Esophagus (tissue), 2 donors: ENCODE measurements at regions not wholly inside any gene's neighbourhood (a gene's known extent, or its start where the extent isn't known, plus 50 kb on each side); places are given as distances from the start of the nearest gene placed in this dataset.

Experiments used
- H3K27ac ChIP-seq, 2 donors: one replicate each; pipeline ENCODE4 v1.5.1; 2013; ENCODE audit warnings: low read depth in 2 of 2, mild to moderate bottlenecking in 2 of 2, inconsistent platforms in 1 of 2, low read length in 1 of 2, moderate library complexity in 1 of 2
- H3K27me3 ChIP-seq, 2 donors: one replicate each; pipeline ENCODE4 v1.6.1; 2013; ENCODE audit warnings: low read length in 2 of 2, control low read depth in 1 of 2, mild to moderate bottlenecking in 1 of 2; ENCODE audit not compliant: insufficient read depth in 2 of 2, control insufficient read depth in 1 of 2
- H3K36me3 ChIP-seq, 2 donors: one replicate each; pipeline ENCODE4 v1.6.1; 2013; ENCODE audit warnings: low read length in 1 of 2; ENCODE audit not compliant: control insufficient read depth in 2 of 2, insufficient read depth in 2 of 2
- H3K4me1 ChIP-seq, 2 donors: one replicate each; pipeline ENCODE4 v1.6.1; 2013; ENCODE audit warnings: low read length in 1 of 2; ENCODE audit not compliant: control insufficient read depth in 2 of 2, insufficient read depth in 2 of 2
- H3K4me3 ChIP-seq, 2 donors: one replicate each; pipeline ENCODE4 v1.5.1; 2013; ENCODE audit warnings: low read length in 2 of 2, mild to moderate bottlenecking in 2 of 2, low read depth in 1 of 2, moderate library complexity in 1 of 2
- H3K9me3 ChIP-seq, 2 donors: one replicate each; pipeline ENCODE4 v1.6.1; 2013; ENCODE audit warnings: mild to moderate bottlenecking in 2 of 2, low read depth in 1 of 2, low read length in 1 of 2, moderate library complexity in 1 of 2; ENCODE audit not compliant: control insufficient read depth in 2 of 2, insufficient read depth in 1 of 2
- WGBS, 2 donors: extraction: QIAGEN DNeasy Blood & Tissue Kit; methylation state at CpG; one replicate each; pipeline ENCODE4 v1.1.7; 2013; 5-methylcytosine and 5-hydroxymethylcytosine counted together
- donor health status: healthy with polysubstance abuse.
- donor health status: Bipolar disorder and iron deficiency.

DNA sequence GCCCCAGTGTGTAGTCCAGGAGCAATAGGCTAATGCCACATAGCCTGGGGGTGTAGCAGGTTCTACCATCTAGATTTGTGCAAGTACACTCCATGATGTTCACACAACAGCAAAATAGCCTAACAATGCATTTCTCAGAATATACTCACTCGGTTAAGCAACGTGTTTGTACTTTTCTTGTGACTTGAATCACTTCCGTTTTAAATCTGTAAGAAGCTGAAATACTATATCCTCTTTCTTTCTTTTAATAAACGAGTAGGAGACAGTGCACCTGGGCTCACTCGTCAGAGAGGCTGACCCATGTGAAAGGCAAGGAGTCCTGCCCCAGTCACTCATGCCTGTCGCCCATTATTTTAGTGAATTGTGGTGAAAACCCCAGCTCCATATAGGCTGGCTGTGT, 201.6 kb downstream of the FOXA2 start:
- Histone ChIP-seq H3K4me1 (no peaks in the 10 kb centered on the region), H3K4me3 (no peak overlapping the region), H3K27me3 (no peaks in the 10 kb centered on the region), H3K9me3 (no peaks in the 10 kb centered on the region), H3K36me3 (no peaks in the 10 kb centered on the region), H3K27ac (no peak overlapping the region)
- WGBS, 2 donors = 62 to 72% methylated on average over 6 of the region's 6 CpGs

DNA sequence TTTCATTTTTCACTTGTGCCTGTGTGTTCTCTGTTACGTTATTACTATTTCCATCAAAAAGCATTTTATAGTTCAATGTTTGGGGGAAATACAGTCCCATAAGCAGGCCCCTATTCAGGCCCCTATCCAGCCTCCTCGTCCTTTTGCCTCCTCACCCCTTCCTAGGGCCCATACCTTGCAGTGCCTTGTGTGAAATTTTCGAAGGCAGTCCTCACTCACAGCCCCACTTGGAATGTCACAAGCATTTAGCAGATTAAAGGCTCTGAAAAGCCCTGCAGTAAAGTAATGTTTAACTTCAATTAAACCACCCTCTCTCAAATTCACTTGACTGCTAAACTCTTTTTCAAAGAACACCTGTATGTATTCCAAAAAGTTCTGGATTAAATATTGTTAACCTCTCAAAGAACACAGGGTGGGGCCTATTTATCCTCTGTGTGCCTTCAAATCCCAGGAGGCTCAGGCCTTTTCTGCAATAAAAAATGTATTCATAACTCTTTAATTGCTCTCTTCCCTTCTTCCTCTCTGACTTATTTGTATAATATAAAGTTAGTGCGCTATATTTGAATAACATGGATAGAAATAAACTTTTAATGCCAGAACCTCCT, 202.5 kb downstream of the FOXA2 start:
- no peak overlapping the region for H3K27ac ChIP-seq
- WGBS, 2 donors = 50 to 57% methylated on average over 4 of the region's 4 CpGs
- no peaks in the 10 kb centered on the region for H3K4me1 ChIP-seq
- no peaks in the 10 kb centered on the region for H3K9me3 ChIP-seq
- no peaks in the 10 kb centered on the region for H3K36me3 ChIP-seq
- H3K27me3 ChIP-seq = no peaks in the 10 kb centered on the region
- H3K4me3 ChIP-seq = no peak overlapping the region

DNA sequence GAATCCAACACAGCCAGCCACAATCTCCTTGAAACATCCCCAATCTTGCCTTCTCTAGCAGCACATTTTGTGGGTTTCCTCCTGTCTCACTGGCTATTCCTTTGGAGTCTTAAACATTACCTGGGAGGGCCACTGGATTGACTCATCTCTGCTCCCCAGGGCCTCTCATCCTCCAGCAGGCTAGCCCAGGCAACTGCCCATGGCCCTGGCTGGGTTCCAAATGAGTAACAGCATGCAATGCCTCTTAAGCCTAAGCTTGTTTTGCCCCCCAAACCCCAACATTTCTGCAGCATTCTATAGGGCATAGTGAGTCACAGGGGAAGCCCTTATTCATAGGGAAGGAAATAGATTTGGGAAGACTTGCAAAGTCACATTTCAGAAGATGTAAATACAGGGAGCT, 204.9 kb downstream of the FOXA2 start:
- Histone ChIP-seq H3K4me3 (no peak overlapping the region), H3K9me3 (no peaks in the 10 kb centered on the region), H3K27me3 (no peaks in the 10 kb centered on the region), H3K4me1 (no peaks in the 10 kb centered on the region), H3K27ac (no peak overlapping the region), H3K36me3 (no peaks in the 10 kb centered on the region)

- WGBS, 2 donors = 76 to 82% methylated on average over 12 of the region's 12 CpGs
- no peak overlapping the region for H3K4me3 ChIP-seq
These were observed 209.4 kb downstream of the FOXA2 start for GRCh38 chr20:22374678-22375590.

DNA sequence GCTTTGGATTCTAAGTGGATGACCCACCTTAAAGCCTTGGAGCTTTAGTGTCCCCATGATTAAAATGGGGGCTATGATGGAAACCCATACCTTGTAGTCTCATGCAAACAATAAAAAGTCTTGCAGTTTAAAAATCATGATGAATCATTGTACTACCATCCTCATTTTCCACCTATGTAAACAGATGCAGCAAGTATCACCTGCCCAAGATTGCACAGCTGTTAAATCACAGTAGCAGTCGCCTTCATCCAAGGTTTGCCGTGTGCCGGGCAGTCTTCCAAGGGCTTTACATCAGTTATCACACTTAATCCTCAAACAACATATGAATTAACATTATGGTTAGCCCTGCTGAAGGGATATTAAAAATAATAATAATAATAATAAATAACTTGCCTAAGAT, 210.3 kb downstream of the FOXA2 start:
- H3K4me3 ChIP-seq = no peak overlapping the region
- no peak overlapping the region for H3K27ac ChIP-seq
- no peaks in the 10 kb centered on the region for H3K27me3 ChIP-seq
- H3K36me3 ChIP-seq = no peaks in the 10 kb centered on the region
- no peaks in the 10 kb centered on the region for H3K9me3 ChIP-seq
- WGBS, 2 donors = 60 to 70% methylated on average over 3 of the region's 3 CpGs
- H3K4me1 ChIP-seq = no peaks in the 10 kb centered on the region

More at GRCh38 chr20:22374678-22375590, 209.4 kb downstream of the FOXA2 start:
- H3K4me1 ChIP-seq = no peaks in the 10 kb centered on the region
- H3K27ac ChIP-seq = no peak overlapping the region
- H3K36me3 ChIP-seq = no peaks in the 10 kb centered on the region
- H3K27me3 ChIP-seq = no peaks in the 10 kb centered on the region
- no peaks in the 10 kb centered on the region for H3K9me3 ChIP-seq

DNA sequence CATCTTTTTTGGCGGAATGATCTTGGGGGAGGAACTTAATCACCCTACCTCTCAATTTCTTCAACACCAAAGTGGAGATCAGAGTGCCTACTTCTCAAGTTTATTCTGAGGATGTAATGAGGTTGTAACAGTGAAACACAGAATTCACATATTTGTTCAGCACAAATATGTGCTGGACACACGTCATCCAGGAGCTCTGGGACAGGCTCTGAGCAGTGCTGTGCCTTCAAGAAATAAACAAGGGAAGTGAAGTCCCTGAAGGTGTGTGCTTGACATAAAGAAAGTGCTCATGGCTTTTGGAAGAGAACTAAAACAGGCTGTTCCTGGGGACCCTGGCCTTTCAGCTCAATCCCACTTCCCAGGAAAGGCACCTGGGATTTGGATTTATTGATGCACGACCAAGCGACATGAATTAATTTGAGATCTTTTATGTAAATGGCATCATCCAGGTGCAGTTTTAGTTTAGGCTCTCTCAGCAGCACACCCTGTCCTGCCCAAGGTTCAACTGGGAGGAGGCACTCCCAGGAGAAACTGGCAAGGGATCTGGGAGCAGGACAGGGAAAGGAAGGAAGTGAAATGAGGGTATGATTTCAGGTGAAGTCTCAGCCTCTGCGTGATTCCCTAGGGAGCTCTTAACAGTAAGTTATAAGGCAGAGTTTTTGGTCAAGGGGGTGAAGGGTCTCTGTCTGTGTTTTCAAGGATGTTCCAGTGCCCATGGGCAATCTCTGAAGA, 211.0 kb downstream of the FOXA2 start:
- 79 to 85% methylated on average over 5 of the region's 5 CpGs for WGBS, 2 donors
- Histone ChIP-seq H3K9me3 (no peaks in the 10 kb centered on the region), H3K27me3 (no peaks in the 10 kb centered on the region), H3K4me3 (no peak overlapping the region), H3K4me1 (no peaks in the 10 kb centered on the region), H3K36me3 (no peaks in the 10 kb centered on the region), H3K27ac (no peak overlapping the region)

DNA sequence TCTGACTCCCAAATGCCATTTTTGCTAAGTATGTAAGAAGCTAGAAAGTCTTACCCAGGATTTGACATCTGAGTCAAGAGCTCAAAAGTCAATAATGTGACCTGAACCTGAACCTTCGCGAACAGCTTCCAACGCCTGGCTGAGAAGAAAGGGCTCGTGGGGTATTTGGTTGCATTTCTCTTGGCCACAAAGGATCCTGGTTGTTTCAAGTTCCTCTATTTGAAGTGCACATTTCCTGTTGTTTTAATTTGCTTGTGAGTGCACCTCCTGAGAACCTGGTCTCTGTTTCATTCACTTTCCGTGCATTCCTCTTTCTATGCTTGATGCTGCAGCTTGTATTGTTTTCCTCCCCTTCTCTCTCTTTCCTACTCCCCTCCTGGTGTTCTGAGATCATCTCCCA, 212.5 kb downstream of the FOXA2 start:
- Histone ChIP-seq H3K4me3 (no peak overlapping the region), H3K9me3 (peaks cover 0 to 2% of the 10 kb centered on the region in 2 donors), H3K27ac (no peak overlapping the region), H3K36me3 (no peaks in the 10 kb centered on the region), H3K27me3 (no peaks in the 10 kb centered on the region), H3K4me1 (no peaks in the 10 kb centered on the region)
- 51 to 60% methylated on average over 5 of the region's 5 CpGs for WGBS, 2 donors

- no peaks in the 10 kb centered on the region for H3K36me3 ChIP-seq
- no peaks in the 10 kb centered on the region for H3K4me1 ChIP-seq
- WGBS, 2 donors = 81 to 84% methylated on average over 2 of the region's 2 CpGs
- H3K27me3 ChIP-seq = no peaks in the 10 kb centered on the region
- H3K9me3 ChIP-seq = peaks cover 0 to 2% of the 10 kb centered on the region in 2 donors
- H3K4me3 ChIP-seq = no peak overlapping the region
- H3K27ac ChIP-seq = no peak overlapping the region
These were observed 214.2 kb downstream of the FOXA2 start for GRCh38 chr20:22370137-22370536.

DNA sequence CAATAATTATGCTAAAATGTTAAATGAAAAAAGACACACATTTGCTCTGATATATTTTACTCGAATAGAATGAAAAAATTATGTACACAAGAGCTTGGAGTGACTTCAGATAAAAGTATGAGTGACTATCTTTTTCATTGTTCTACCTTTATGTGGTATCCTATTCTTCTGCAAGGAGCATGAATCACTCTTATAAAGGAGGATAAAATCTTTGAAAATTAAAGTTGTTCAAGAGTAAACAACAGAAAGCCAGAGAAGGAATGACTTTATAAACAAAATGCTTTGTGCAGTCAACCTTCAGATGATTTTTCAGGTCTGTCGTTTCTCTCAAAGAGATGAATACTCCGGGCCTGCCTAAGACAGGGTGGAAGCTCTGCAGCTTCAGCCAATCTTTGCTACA, 215.3 kb downstream of the FOXA2 start:
- 49 to 68% methylated on average over 3 of the region's 3 CpGs for WGBS, 2 donors
- Histone ChIP-seq H3K36me3 (no peaks in the 10 kb centered on the region), H3K27ac (no peak overlapping the region), H3K4me3 (no peak overlapping the region), H3K4me1 (no peaks in the 10 kb centered on the region), H3K27me3 (no peaks in the 10 kb centered on the region), H3K9me3 (peaks cover 0 to 2% of the 10 kb centered on the region in 2 donors)
